Adrenal gland (tissue), 9 donors: ENCODE measurements at regions not wholly inside any gene's neighbourhood (a gene's known extent, or its start where the extent isn't known, plus 50 kb on each side); places are given as distances from the start of the nearest gene placed in this dataset.
A peak's percentile ranks its signal among the peaks of the same experiment; 100 is the strongest.

Experiments
- DNase-seq, 7 donors: peaks; one replicate each; pipeline ENCODE4 v3.0.0-alpha.2; 2019 to 2020
- H3K27ac ChIP-seq, 5 donors: fragments of 200-600 bp; sonication (generic) in 4 of 5; 1 replicate in 3 of 5; 2 replicates in 2 of 5; pipeline versions ENCODE4 v1.5.1 to v1.8.0; 2016 to 2020; ENCODE audit warnings: mild to moderate bottlenecking in 1 of 5
- H3K27me3 ChIP-seq: fragments of 200-600 bp; 2 replicates; pipeline ENCODE4 v1.8.0; 2021
- H3K36me3 ChIP-seq, 2 donors: fragments of 200-600 bp; replicated peaks in 1 of 2; 1 replicate in 1 of 2; 2 replicates in 1 of 2; pipeline versions ENCODE4 v1.5.1 to v1.8.0; 2018 to 2022
- H3K4me1 ChIP-seq, 2 donors: fragments of 200-600 bp; replicated peaks in 1 of 2; 1 replicate in 1 of 2; 2 replicates in 1 of 2; pipeline versions ENCODE4 v1.5.1 to v1.8.0; 2018 to 2021
- H3K4me3 ChIP-seq, 4 donors: fragments of 200-600 bp; sonication (generic) in 3 of 4; one replicate each; pipeline ENCODE4 v1.5.1; 2016 to 2018
- H3K9me3 ChIP-seq, 3 donors: fragments of 200-600 bp; sonication (generic) in 1 of 3; replicated peaks in 1 of 3; 1 replicate in 2 of 3; 2 replicates in 1 of 3; pipeline versions ENCODE4 v1.5.1 to v1.8.0; 2016 to 2021
- POLR2A ChIP-seq, 2 donors: fragments of 450-650 bp; IDR thresholded peaks; one replicate each; pipeline ENCODE4 v1.6.1; 2017; ENCODE audit warnings: antibody characterized with exemption in 2 of 2, mild to moderate bottlenecking in 2 of 2, moderate library complexity in 1 of 2
- WGBS, 4 donors: extraction: QIAGEN DNeasy Blood & Tissue Kit in 2 of 4; methylation state at CpG; one replicate each; pipeline versions ENCODE4 v1.1.5 to v1.1.7; 2013 to 2017; 5-methylcytosine and 5-hydroxymethylcytosine counted together
- intact Hi-C, 2 donors: fragments of 100-400 bp; cut with DNase I; formaldehyde crosslinking; loops; one replicate each; pipeline versions ENCODE4 v1.14.1 to v1.15.0; 2022 to 2023
- TF ChIP-seq, protein P1 (sequence below), 6 experiments: fragments of 450-650 bp in 4 of 6; fragments of 200-600 bp in 2 of 6; sonication (generic) in 1 of 6; IDR thresholded peaks; 1 replicate in 5 of 6; 2 replicates in 1 of 6; pipeline versions ENCODE4 v1.5.1 to v1.8.0; 2016 to 2021; ENCODE audit warnings: antibody characterized with exemption in 6 of 6, mild to moderate bottlenecking in 2 of 6, moderate library complexity in 1 of 6
- donor health status: healthy with polysubstance abuse.
- donor health status: Bipolar disorder and iron deficiency.
- donor health status: DM: yes; HTN: yes; CAD: no.
- donor health status: DM: no; HTN: no; CAD: no.
- donor health status: DM: no; HTN: no; CAD: no.

DNA sequence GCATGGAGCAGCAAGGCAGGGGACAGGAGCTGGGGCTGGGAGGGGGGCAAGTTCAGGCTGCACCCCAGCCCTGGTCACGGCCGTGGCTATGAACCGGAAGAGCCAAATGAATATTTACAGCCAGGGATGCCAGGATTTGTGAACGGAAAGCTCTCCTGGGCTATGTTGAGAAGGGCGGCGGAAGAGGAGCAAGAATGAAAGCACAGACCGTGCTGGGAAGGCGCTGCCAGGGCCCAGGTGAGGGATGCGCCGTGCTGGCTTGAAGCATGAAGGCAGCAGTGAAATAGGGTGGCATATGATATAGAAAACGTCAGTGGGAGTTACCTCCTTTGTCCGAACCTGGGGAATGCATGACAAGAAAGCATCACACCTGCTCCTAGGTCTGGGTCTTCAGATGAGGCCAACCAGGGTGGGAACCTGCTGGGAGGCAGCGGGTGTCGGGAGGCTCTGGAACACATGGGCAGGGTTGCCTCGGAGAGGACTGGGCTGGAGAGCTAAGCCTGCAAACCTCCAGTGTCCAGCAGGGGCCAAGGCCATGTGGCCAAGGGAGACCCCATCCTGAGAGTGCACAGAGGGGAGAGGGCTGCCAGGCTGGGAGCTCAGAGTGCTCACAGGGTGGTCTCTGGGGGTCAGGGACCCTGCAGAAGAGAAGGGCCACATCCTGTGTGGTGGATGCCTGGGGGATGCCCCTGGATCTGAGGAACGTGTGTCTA lies 120.6 kb upstream of the TCERG1L start:
- no peak for TF ChIP-seq POLR2A (IDR thresholded peaks at IDR 0.05)
- TF ChIP-seq, protein P1, sequence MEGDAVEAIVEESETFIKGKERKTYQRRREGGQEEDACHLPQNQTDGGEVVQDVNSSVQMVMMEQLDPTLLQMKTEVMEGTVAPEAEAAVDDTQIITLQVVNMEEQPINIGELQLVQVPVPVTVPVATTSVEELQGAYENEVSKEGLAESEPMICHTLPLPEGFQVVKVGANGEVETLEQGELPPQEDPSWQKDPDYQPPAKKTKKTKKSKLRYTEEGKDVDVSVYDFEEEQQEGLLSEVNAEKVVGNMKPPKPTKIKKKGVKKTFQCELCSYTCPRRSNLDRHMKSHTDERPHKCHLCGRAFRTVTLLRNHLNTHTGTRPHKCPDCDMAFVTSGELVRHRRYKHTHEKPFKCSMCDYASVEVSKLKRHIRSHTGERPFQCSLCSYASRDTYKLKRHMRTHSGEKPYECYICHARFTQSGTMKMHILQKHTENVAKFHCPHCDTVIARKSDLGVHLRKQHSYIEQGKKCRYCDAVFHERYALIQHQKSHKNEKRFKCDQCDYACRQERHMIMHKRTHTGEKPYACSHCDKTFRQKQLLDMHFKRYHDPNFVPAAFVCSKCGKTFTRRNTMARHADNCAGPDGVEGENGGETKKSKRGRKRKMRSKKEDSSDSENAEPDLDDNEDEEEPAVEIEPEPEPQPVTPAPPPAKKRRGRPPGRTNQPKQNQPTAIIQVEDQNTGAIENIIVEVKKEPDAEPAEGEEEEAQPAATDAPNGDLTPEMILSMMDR (IDR thresholded peaks at IDR 0.05) = no peak
- no peaks in the 10 kb centered on the region for H3K9me3 ChIP-seq
- no peak for DNase-seq
- no peaks in the 10 kb centered on the region for H3K27me3 ChIP-seq
- H3K4me1 ChIP-seq = peaks cover 11 to 22% of the 10 kb centered on the region in 2 donors
- no peak overlapping the region for H3K27ac ChIP-seq
- H3K36me3 ChIP-seq = no peaks in the 10 kb centered on the region
- 86 to 91% (median 88%) methylated on average over 16 of the region's 16 CpGs for WGBS, 4 donors
- no peak overlapping the region for H3K4me3 ChIP-seq
- intact Hi-C loops = no loop called here

DNA sequence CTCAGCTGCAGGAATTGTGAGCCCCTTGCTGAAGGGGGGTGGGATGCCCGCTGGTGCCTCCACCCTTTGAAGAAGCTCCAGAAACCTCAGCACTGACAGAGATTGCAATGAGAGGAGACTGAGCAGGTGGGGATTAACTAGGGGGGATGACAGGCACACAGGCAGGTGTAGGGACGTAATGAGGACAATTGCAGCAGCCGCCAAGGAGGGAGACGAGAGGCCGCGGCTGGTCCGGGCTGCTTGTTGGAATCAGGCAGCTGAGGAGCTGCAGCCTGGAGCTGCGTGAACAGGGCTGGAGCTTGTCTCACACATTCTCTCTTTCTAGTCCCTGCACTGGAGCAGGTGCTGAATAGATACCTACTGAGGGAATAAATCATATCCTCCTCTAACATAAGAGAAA lies 122.0 kb upstream of the TCERG1L start:
- 88 to 92% (median 90%) methylated on average over 8 of the region's 8 CpGs for WGBS, 4 donors
- Histone ChIP-seq H3K4me3 (no peak overlapping the region), H3K36me3 (no peaks in the 10 kb centered on the region), H3K4me1 (peaks cover 11 to 15% of the 10 kb centered on the region in 2 donors), H3K9me3 (no peaks in the 10 kb centered on the region), H3K27ac (no peak overlapping the region), H3K27me3 (no peaks in the 10 kb centered on the region)
- no peak for DNase-seq
- TF ChIP-seq, protein P1 (IDR thresholded peaks at IDR 0.05) = no peak
- TF ChIP-seq POLR2A (IDR thresholded peaks at IDR 0.05) = no peak
- intact Hi-C loops = no loop called here

DNA sequence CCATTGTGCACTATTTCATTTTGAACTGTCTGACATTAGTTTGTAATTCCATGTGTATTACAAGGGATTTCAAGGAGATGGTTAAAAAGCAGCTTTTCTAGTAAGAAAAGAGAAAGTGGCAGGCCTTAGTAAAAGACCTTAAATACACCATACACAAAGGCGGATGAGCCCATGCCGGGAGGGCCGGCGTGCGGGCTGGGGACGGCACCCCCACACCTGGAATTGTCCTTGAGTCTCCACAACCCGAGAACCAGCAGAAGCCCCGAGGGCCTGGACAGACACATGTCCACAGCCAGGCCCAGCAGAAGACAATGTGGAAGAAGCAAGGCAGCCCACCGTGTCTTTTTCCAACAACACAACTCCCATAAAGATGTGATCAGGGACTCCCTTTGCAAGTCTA lies 123.7 kb upstream of the TCERG1L start:
- intact Hi-C loops = no loop called here
- H3K36me3 ChIP-seq = no peaks in the 10 kb centered on the region
- no peaks in the 10 kb centered on the region for H3K9me3 ChIP-seq
- no peak for DNase-seq
- H3K27ac ChIP-seq = no peak overlapping the region
- no peak overlapping the region for H3K4me3 ChIP-seq
- TF ChIP-seq, protein P1 (IDR thresholded peaks at IDR 0.05) = no peak
- TF ChIP-seq POLR2A (IDR thresholded peaks at IDR 0.05) = no peak
- H3K27me3 ChIP-seq = no peaks in the 10 kb centered on the region
- H3K4me1 ChIP-seq = peaks cover 11 to 15% of the 10 kb centered on the region in 2 donors
- WGBS, 4 donors = 85 to 97% (median 93%) methylated on average over 8 to 9 of the region's 9 CpGs

DNA sequence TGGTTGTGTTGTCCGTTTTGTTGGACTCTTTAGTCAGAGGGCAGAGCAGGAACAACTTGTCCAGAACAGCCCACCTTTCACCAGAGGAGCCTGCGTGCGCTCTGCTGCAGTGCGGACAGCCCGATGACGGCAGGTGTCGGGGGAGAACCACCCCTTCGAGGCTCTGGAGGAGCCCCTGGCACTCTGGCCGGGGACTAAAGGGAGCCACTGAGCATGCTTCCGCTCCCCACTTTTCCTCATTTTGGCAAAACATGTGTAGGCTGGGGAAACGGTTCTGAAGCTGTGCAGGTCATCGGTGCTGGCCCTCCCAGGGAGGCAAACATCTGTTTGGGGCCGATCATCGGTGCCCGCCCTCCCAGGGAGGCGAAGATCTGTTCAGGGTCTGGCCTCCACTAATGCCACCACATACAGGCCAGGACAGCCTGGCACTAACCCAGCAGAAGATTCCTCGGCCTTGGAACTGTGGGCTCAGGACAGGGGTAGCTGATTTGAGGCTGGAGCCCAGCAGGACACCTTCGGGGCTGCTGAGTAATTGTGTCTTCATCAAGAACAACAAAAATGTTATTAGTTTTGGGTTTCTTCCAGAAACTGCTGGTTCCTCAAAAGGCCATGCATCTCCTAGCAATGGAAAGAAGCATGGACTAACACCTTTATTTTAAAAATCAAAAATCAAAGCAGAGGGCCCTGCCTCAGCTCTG lies 124.4 kb upstream of the TCERG1L start:
- Histone ChIP-seq H3K4me3 (no peak overlapping the region), H3K36me3 (no peaks in the 10 kb centered on the region), H3K27me3 (no peaks in the 10 kb centered on the region), H3K27ac (peak overlapping the region in 2 of 5 donors; percentile 5 to 67), H3K9me3 (no peaks in the 10 kb centered on the region), H3K4me1 (peaks cover 11 to 15% of the 10 kb centered on the region in 2 donors)
- intact Hi-C loops = no loop called here
- peak in 6 of 7 donors; percentile 28 to 65 (median 42) for DNase-seq
- TF ChIP-seq, protein P1 (IDR thresholded peaks at IDR 0.05) = no peak
- 54 to 74% (median 63%) methylated on average over 8 to 18 of the region's 18 CpGs for WGBS, 4 donors
